Skeletal muscle satellite cell (primary cell): ENCODE measurements at regions not wholly inside any gene's neighbourhood (a gene's known extent, or its start where the extent isn't known, plus 50 kb on each side); places are given as distances from the start of the nearest gene placed in this dataset.

Experiments used
- H3K27me3 ChIP-seq: 2 replicates; pipeline ENCODE4 v1.7.0; 2013; ENCODE audit warnings: low read length; ENCODE audit not compliant: control insufficient read depth, insufficient read depth
- H3K36me3 ChIP-seq: 2 replicates; pipeline ENCODE4 v1.7.0; 2013; ENCODE audit warnings: mild to moderate bottlenecking, control low read depth, low read length; ENCODE audit not compliant: insufficient read depth
- H3K4me1 ChIP-seq: 2 replicates; pipeline ENCODE4 v1.7.0; 2013; ENCODE audit warnings: low read length; ENCODE audit not compliant: control insufficient read depth, insufficient read depth
- H3K4me2 ChIP-seq: 2 replicates; pipeline ENCODE4 v1.7.0; 2013; ENCODE audit warnings: mild to moderate bottlenecking, low read length
- H3K4me3 ChIP-seq: 2 replicates; pipeline ENCODE4 v1.7.0; 2013; ENCODE audit warnings: low read length
- H3K9ac ChIP-seq: 2 replicates; pipeline ENCODE4 v1.7.0; 2013; ENCODE audit warnings: mild to moderate bottlenecking, low read depth, low read length, moderate library complexity
- H3K9me3 ChIP-seq: replicated peaks from 2 replicates; pipeline ENCODE4 v1.7.0; 2013; ENCODE audit warnings: mild to moderate bottlenecking, control low read depth, low read length

- no peaks in the 10 kb centered on the region for H3K36me3 ChIP-seq
- no peak overlapping the region for H3K4me2 ChIP-seq
- H3K9ac ChIP-seq = no peak overlapping the region
- peaks cover 4% of the 10 kb centered on the region for H3K4me1 ChIP-seq
- H3K9me3 ChIP-seq = no peaks in the 10 kb centered on the region
- H3K27me3 ChIP-seq = no peaks in the 10 kb centered on the region
- H3K4me3 ChIP-seq = no peak overlapping the region
Measured at GRCh38 chr2:200056105-200056504, 100.7 kb downstream of the MAIP1 start.

GRCh38 chr2:200063155-200063554, 107.8 kb downstream of the MAIP1 start:
- no peak overlapping the region for H3K4me2 ChIP-seq
- H3K27me3 ChIP-seq = no peaks in the 10 kb centered on the region
- peaks cover 8% of the 10 kb centered on the region for H3K4me1 ChIP-seq

DNA sequence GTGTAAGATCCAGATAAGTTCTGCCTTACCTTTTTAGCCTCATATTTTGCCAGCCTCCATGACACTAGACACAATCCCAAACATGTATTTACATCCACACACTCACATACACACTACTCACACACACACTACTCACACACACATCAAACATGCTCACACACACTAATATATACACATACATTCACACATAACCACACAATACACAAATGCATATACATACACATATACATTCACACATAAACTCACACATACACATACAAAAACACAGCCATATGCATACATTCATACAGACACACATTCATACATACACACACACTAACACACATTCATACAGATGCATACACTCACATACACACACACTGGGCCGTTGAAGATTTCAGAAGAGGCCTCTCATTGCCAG, 109.5 kb downstream of the MAIP1 start:
- Histone ChIP-seq H3K4me1 (peaks cover 8% of the 10 kb centered on the region), H3K36me3 (no peaks in the 10 kb centered on the region), H3K27me3 (no peaks in the 10 kb centered on the region), H3K9me3 (no peaks in the 10 kb centered on the region), H3K4me3 (no peak overlapping the region), H3K9ac (no peak overlapping the region), H3K4me2 (peak overlapping the region; percentile 27)

More at GRCh38 chr2:200063155-200063554, 107.8 kb downstream of the MAIP1 start:
- no peaks in the 10 kb centered on the region for H3K9me3 ChIP-seq
- H3K9ac ChIP-seq = no peak overlapping the region
- no peak overlapping the region for H3K4me3 ChIP-seq
- H3K36me3 ChIP-seq = no peaks in the 10 kb centered on the region

- Histone ChIP-seq H3K4me3 (no peak overlapping the region), H3K4me2 (peak overlapping the region; percentile 27), H3K4me1 (peaks cover 8% of the 10 kb centered on the region), H3K27me3 (no peaks in the 10 kb centered on the region), H3K36me3 (no peaks in the 10 kb centered on the region), H3K9ac (no peak overlapping the region), H3K9me3 (no peaks in the 10 kb centered on the region)
Measured at GRCh38 chr2:200065477-200065876, 110.1 kb downstream of the MAIP1 start.

GRCh38 chr2:200066417-200066816, 111.0 kb downstream of the MAIP1 start:
- H3K4me3 ChIP-seq = no peak overlapping the region
- H3K9ac ChIP-seq = no peak overlapping the region
- no peaks in the 10 kb centered on the region for H3K9me3 ChIP-seq
- no peaks in the 10 kb centered on the region for H3K27me3 ChIP-seq
- H3K4me2 ChIP-seq = no peak overlapping the region
- no peaks in the 10 kb centered on the region for H3K36me3 ChIP-seq
- peaks cover 8% of the 10 kb centered on the region for H3K4me1 ChIP-seq

DNA sequence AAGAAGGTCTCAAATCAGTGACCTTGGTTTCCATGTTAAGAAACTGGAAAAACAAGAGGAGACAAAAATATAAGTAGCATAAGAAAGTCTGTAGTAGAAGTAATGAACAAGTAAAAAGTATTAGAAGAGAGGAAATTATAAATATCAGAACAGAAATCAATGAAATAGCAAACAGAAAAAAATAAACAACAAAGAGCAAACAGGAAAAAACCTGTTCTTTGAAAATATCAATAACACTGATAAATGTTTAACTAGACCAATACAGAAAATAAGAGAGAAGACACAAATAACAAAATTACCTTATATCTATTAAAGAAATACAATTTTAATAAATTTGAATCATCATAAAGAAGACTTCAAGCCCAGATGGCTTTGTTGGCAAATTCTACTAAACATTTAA, 113.3 kb downstream of the MAIP1 start:
- no peaks in the 10 kb centered on the region for H3K36me3 ChIP-seq
- H3K4me1 ChIP-seq = peaks cover 8% of the 10 kb centered on the region
- H3K9me3 ChIP-seq = no peaks in the 10 kb centered on the region
- no peak overlapping the region for H3K4me3 ChIP-seq
- H3K27me3 ChIP-seq = no peaks in the 10 kb centered on the region
- H3K9ac ChIP-seq = no peak overlapping the region
- no peak overlapping the region for H3K4me2 ChIP-seq

GRCh38 chr2:200077210-200077650, 121.8 kb downstream of the MAIP1 start:
- Histone ChIP-seq H3K9ac (peak overlapping the region; percentile 57), H3K4me3 (no peak overlapping the region), H3K9me3 (no peaks in the 10 kb centered on the region), H3K4me2 (peak overlapping the region; percentile 75), H3K36me3 (no peaks in the 10 kb centered on the region), H3K4me1 (peaks cover 28% of the 10 kb centered on the region), H3K27me3 (no peaks in the 10 kb centered on the region)

GRCh38 chr2:200077838-200078237, 122.5 kb downstream of the MAIP1 start:
- Histone ChIP-seq H3K9me3 (no peaks in the 10 kb centered on the region), H3K4me1 (peaks cover 28% of the 10 kb centered on the region), H3K36me3 (no peaks in the 10 kb centered on the region), H3K4me2 (peak overlapping the region; percentile 75), H3K4me3 (no peak overlapping the region), H3K9ac (peak overlapping the region; percentile 57), H3K27me3 (no peaks in the 10 kb centered on the region)

DNA sequence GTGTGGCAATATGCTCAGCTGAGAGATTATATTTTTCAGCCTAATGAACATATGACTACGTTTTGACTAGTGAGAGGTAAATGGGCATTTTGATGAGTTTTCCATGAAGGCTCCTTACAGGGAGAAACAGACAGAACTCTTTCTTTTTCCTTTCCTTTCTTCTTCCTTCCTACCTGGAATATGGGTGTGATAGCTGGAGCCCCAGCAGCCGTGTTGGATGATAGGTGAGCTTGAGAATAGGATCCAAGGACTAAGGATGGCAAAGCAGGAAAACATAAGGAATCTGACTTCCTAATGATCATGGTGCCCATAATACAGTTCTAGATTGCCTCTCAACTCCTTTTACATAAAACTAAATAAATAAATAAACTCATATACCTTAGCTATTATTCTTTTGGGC, 124.0 kb downstream of the MAIP1 start:
- H3K27me3 ChIP-seq = no peaks in the 10 kb centered on the region
- no peak overlapping the region for H3K4me2 ChIP-seq
- no peak overlapping the region for H3K9ac ChIP-seq
- H3K9me3 ChIP-seq = no peaks in the 10 kb centered on the region
- no peak overlapping the region for H3K4me3 ChIP-seq
- H3K4me1 ChIP-seq = peaks cover 28% of the 10 kb centered on the region
- no peaks in the 10 kb centered on the region for H3K36me3 ChIP-seq

GRCh38 chr2:200081236-200081635, 125.9 kb downstream of the MAIP1 start:
- no peaks in the 10 kb centered on the region for H3K36me3 ChIP-seq
- no peaks in the 10 kb centered on the region for H3K27me3 ChIP-seq
- peaks cover 19% of the 10 kb centered on the region for H3K4me1 ChIP-seq
- H3K9me3 ChIP-seq = no peaks in the 10 kb centered on the region
- no peak overlapping the region for H3K4me3 ChIP-seq
- H3K4me2 ChIP-seq = no peak overlapping the region
- H3K9ac ChIP-seq = no peak overlapping the region

- Histone ChIP-seq H3K9ac (no peak overlapping the region), H3K4me2 (no peak overlapping the region), H3K27me3 (no peaks in the 10 kb centered on the region), H3K4me1 (peaks cover 14% of the 10 kb centered on the region), H3K36me3 (no peaks in the 10 kb centered on the region), H3K9me3 (no peaks in the 10 kb centered on the region), H3K4me3 (no peak overlapping the region)
Measured at GRCh38 chr2:200081811-200082210, 126.4 kb downstream of the MAIP1 start.

GRCh38 chr2:200084036-200084435, 128.7 kb downstream of the MAIP1 start:
- Histone ChIP-seq H3K9me3 (no peaks in the 10 kb centered on the region), H3K4me2 (no peak overlapping the region), H3K36me3 (no peaks in the 10 kb centered on the region), H3K4me1 (no peaks in the 10 kb centered on the region), H3K9ac (no peak overlapping the region), H3K27me3 (no peaks in the 10 kb centered on the region), H3K4me3 (no peak overlapping the region)
